Tibial nerve (tissue), 4 donors: ENCODE measurements at regions not wholly inside any gene's neighbourhood (a gene's known extent, or its start where the extent isn't known, plus 50 kb on each side); places are given as distances from the start of the nearest gene placed in this dataset.

Experiments
- DNase-seq, 2 donors: peaks; one replicate each; pipeline ENCODE4 v3.0.0-alpha.2; 2019; ENCODE audit warnings: low spot score in 2 of 2
- H3K27ac ChIP-seq, 4 donors: fragments of 200-600 bp; sonication (generic) in 3 of 4; one replicate each; pipeline ENCODE4 v1.5.1; 2017 to 2019; ENCODE audit warnings: mild to moderate bottlenecking in 1 of 4
- H3K27me3 ChIP-seq, 2 donors: fragments of 200-600 bp; sonication (generic) in 1 of 2; one replicate each; pipeline versions ENCODE4 v1.5.1 to v1.6.0; 2017 to 2019
- H3K36me3 ChIP-seq, 3 donors: fragments of 200-600 bp; sonication (generic); one replicate each; pipeline ENCODE4 v1.5.1; 2018 to 2019
- H3K4me1 ChIP-seq, 4 donors: fragments of 200-600 bp; sonication (generic) in 3 of 4; one replicate each; pipeline ENCODE4 v1.5.1; 2017 to 2019
- H3K4me3 ChIP-seq, 4 donors: fragments of 200-600 bp; sonication (generic) in 3 of 4; one replicate each; pipeline ENCODE4 v1.5.1; 2017 to 2019; ENCODE audit warnings: mild to moderate bottlenecking in 1 of 4, moderate library complexity in 1 of 4
- H3K9me3 ChIP-seq, 4 donors: fragments of 200-600 bp; sonication (generic) in 3 of 4; one replicate each; pipeline ENCODE4 v1.5.1; 2017 to 2019
- CTCF ChIP-seq, 5 experiments: fragments of 200-600 bp in 3 of 5; fragments of 450-650 bp in 2 of 5; sonication (generic) in 3 of 5; IDR thresholded peaks; one replicate each; pipeline ENCODE4 v1.5.1; 2016 to 2019; ENCODE audit warnings: antibody characterized with exemption in 5 of 5, mild to moderate bottlenecking in 3 of 5, moderate library complexity in 2 of 5
- EP300 ChIP-seq, 2 donors: sonication (generic); formaldehyde crosslinking; IDR thresholded peaks; one replicate each; pipeline ENCODE4 v1.6.1; 2017; ENCODE audit warnings: antibody characterized with exemption in 2 of 2, mild to moderate bottlenecking in 1 of 2
- POLR2A ChIP-seq, 2 donors: fragments of 450-650 bp; IDR thresholded peaks; one replicate each; pipeline ENCODE4 v1.6.1; 2017; ENCODE audit warnings: antibody characterized with exemption in 2 of 2, mild to moderate bottlenecking in 2 of 2, moderate library complexity in 2 of 2
- WGBS, 2 donors: methylation state at CpG; one replicate each; pipeline ENCODE4 v1.1.5; 2018; 5-methylcytosine and 5-hydroxymethylcytosine counted together

- peaks cover 0 to 11% of the 10 kb centered on the region in 2 donors for H3K27me3 ChIP-seq
- no peaks in the 10 kb centered on the region for H3K36me3 ChIP-seq
- H3K27ac ChIP-seq: no peak overlapping the region
- H3K9me3 ChIP-seq: peaks cover 0 to 46% (median 0%) of the 10 kb centered on the region in 4 donors
- no peaks in the 10 kb centered on the region for H3K4me1 ChIP-seq
- WGBS, 2 donors: 22 to 25% methylated on average over 6 of the region's 6 CpGs
- DNase-seq: no peak
- no peak for TF ChIP-seq CTCF (IDR thresholded peaks at IDR 0.05)
- no peak for TF ChIP-seq EP300 (IDR thresholded peaks at IDR 0.05)
- no peak for TF ChIP-seq POLR2A (IDR thresholded peaks at IDR 0.05)
- H3K4me3 ChIP-seq: no peak overlapping the region
Observed at GRCh38 chr4:3851211-3851610, 85.0 kb downstream of the ADRA2C start.

- peaks cover 0 to 11% of the 10 kb centered on the region in 2 donors for H3K27me3 ChIP-seq
- no peak overlapping the region for H3K4me3 ChIP-seq
- 53 to 60% methylated on average over 10 of the region's 10 CpGs for WGBS, 2 donors
- H3K36me3 ChIP-seq: no peaks in the 10 kb centered on the region
- H3K27ac ChIP-seq: no peak overlapping the region
- TF ChIP-seq EP300 (IDR thresholded peaks at IDR 0.05): no peak
- TF ChIP-seq POLR2A (IDR thresholded peaks at IDR 0.05): no peak
- TF ChIP-seq CTCF (IDR thresholded peaks at IDR 0.05): no peak
- peaks cover 0 to 46% (median 0%) of the 10 kb centered on the region in 4 donors for H3K9me3 ChIP-seq
- no peaks in the 10 kb centered on the region for H3K4me1 ChIP-seq
- DNase-seq: no peak
Observed at GRCh38 chr4:3851881-3852280, 85.7 kb downstream of the ADRA2C start.

GRCh38 chr4:3852309-3852708 lies 86.1 kb downstream of the ADRA2C start:
- no peak for DNase-seq
- H3K9me3 ChIP-seq: peaks cover 0 to 46% (median 0%) of the 10 kb centered on the region in 4 donors
- peaks cover 0 to 11% of the 10 kb centered on the region in 2 donors for H3K27me3 ChIP-seq
- H3K4me1 ChIP-seq: no peaks in the 10 kb centered on the region
- WGBS, 2 donors: 72 to 87% methylated on average over 11 of the region's 11 CpGs
- H3K4me3 ChIP-seq: no peak overlapping the region
- no peak for TF ChIP-seq EP300 (IDR thresholded peaks at IDR 0.05)
- no peak for TF ChIP-seq CTCF (IDR thresholded peaks at IDR 0.05)
- TF ChIP-seq POLR2A (IDR thresholded peaks at IDR 0.05): no peak
- no peaks in the 10 kb centered on the region for H3K36me3 ChIP-seq
- no peak overlapping the region for H3K27ac ChIP-seq

GRCh38 chr4:3852711-3853110 lies 86.5 kb downstream of the ADRA2C start:
- peaks cover 0 to 43% (median 0%) of the 10 kb centered on the region in 4 donors for H3K9me3 ChIP-seq
- H3K36me3 ChIP-seq: no peaks in the 10 kb centered on the region
- H3K27ac ChIP-seq: no peak overlapping the region
- H3K27me3 ChIP-seq: peaks cover 0 to 11% of the 10 kb centered on the region in 2 donors
- 76 to 87% methylated on average over 3 of the region's 3 CpGs for WGBS, 2 donors
- TF ChIP-seq CTCF (IDR thresholded peaks at IDR 0.05) (no peak), EP300 (IDR thresholded peaks at IDR 0.05) (no peak), POLR2A (IDR thresholded peaks at IDR 0.05) (no peak)
- H3K4me3 ChIP-seq: no peak overlapping the region
- H3K4me1 ChIP-seq: no peaks in the 10 kb centered on the region
- DNase-seq: no peak

GRCh38 chr4:3853388-3854035 lies 87.3 kb downstream of the ADRA2C start:
- no peak for DNase-seq
- no peak overlapping the region for H3K27ac ChIP-seq
- peaks cover 0 to 11% of the 10 kb centered on the region in 2 donors for H3K27me3 ChIP-seq
- peaks cover 0 to 38% (median 0%) of the 10 kb centered on the region in 4 donors for H3K9me3 ChIP-seq
- TF ChIP-seq EP300 (IDR thresholded peaks at IDR 0.05) (no peak), CTCF (IDR thresholded peaks at IDR 0.05) (no peak), POLR2A (IDR thresholded peaks at IDR 0.05) (no peak)
- 76 to 77% methylated on average over 10 of the region's 10 CpGs for WGBS, 2 donors
- H3K4me1 ChIP-seq: no peaks in the 10 kb centered on the region
- no peaks in the 10 kb centered on the region for H3K36me3 ChIP-seq
- H3K4me3 ChIP-seq: no peak overlapping the region
